Sigmoid colon (tissue), 6 donors: ENCODE measurements at regions not wholly inside any gene's neighbourhood (a gene's known extent, or its start where the extent isn't known, plus 50 kb on each side); places are given as distances from the start of the nearest gene placed in this dataset.

Experiments
- DNase-seq: peaks from one replicate; pipeline ENCODE4 v3.0.0-alpha.2; 2019
- H3K27ac ChIP-seq, 4 donors: fragments of 200-600 bp; sonication (generic); one replicate each; pipeline ENCODE4 v1.5.1; 2016 to 2019; ENCODE audit warnings: mild to moderate bottlenecking in 1 of 4
- H3K27me3 ChIP-seq, 3 donors: fragments of 200-600 bp; sonication (generic); one replicate each; pipeline ENCODE4 v1.5.1; 2019; ENCODE audit warnings: mild to moderate bottlenecking in 1 of 3
- H3K36me3 ChIP-seq, 4 donors: fragments of 200-600 bp; sonication (generic); one replicate each; pipeline ENCODE4 v1.5.1; 2016 to 2019
- H3K4me1 ChIP-seq, 4 donors: fragments of 200-600 bp; sonication (generic); one replicate each; pipeline ENCODE4 v1.5.1; 2017 to 2019
- H3K4me3 ChIP-seq, 4 donors: fragments of 200-600 bp; sonication (generic); one replicate each; pipeline ENCODE4 v1.5.1; 2017 to 2019; ENCODE audit warnings: mild to moderate bottlenecking in 2 of 4, moderate library complexity in 1 of 4
- H3K9me3 ChIP-seq, 4 donors: fragments of 200-600 bp in 3 of 4; sonication (generic) in 3 of 4; one replicate each; pipeline versions ENCODE4 v1.5.1 to v1.6.1; 2013 to 2019
- CTCF ChIP-seq, 4 experiments: fragments of 450-650 bp in 3 of 4; fragments of 200-600 bp in 1 of 4; IDR thresholded peaks; one replicate each; pipeline ENCODE4 v1.5.1; 2016 to 2019; ENCODE audit warnings: antibody characterized with exemption in 4 of 4, mild to moderate bottlenecking in 3 of 4, moderate library complexity in 2 of 4
- EP300 ChIP-seq, 4 donors: sonication (generic); formaldehyde crosslinking; IDR thresholded peaks; one replicate each; pipeline ENCODE4 v1.6.1; 2017; ENCODE audit warnings: antibody characterized with exemption in 4 of 4
- POLR2A ChIP-seq, 2 donors: fragments of 450-650 bp; IDR thresholded peaks; one replicate each; pipeline ENCODE4 v1.6.1; 2016; ENCODE audit warnings: antibody characterized with exemption in 2 of 2, mild to moderate bottlenecking in 2 of 2, moderate library complexity in 2 of 2
- POLR2AphosphoS5 ChIP-seq, 4 donors: sonication (generic); formaldehyde crosslinking; IDR thresholded peaks; one replicate each; pipeline ENCODE4 v1.6.1; 2017; ENCODE audit warnings: antibody characterized with exemption in 4 of 4
- WGBS, 2 donors: extraction: QIAGEN DNeasy Blood & Tissue Kit; methylation state at CpG; one replicate each; pipeline ENCODE4 v1.1.7; 2013; 5-methylcytosine and 5-hydroxymethylcytosine counted together
- intact Hi-C: fragments of 100-400 bp; cut with DNase I; formaldehyde crosslinking; loops from one replicate; pipeline ENCODE4 v1.15.1; 2023
- donor health status: healthy with polysubstance abuse.
- donor health status: healthy.

DNA sequence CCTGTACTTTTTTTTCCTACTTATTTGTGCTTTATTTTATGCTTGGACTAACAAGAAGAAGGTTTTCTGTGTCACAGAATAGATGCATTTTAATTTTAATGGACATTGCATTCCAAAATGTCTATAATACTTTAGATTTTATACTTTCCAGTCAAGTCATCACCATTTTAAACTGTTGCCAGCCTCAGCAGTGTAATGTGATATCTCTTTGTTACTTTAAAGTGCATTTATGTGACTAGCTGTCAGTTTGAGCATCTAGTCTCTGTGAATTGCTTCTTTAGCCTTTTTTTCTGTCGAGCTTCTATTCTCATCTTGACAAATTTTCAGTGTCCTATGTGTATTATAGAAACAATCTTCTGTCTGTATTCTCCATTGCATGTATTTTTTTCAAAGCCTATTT, 511.4 kb upstream of the CBLB start:
- H3K27me3 ChIP-seq = no peaks in the 10 kb centered on the region
- no peak overlapping the region for H3K27ac ChIP-seq
- H3K36me3 ChIP-seq = no peaks in the 10 kb centered on the region
- no peak overlapping the region for H3K4me3 ChIP-seq
- WGBS, 2 donors = 60 to 64% methylated on average over 1 of the region's 1 CpG
- no peaks in the 10 kb centered on the region for H3K9me3 ChIP-seq
- TF ChIP-seq POLR2AphosphoS5 (IDR thresholded peaks at IDR 0.05) (no peak), CTCF (IDR thresholded peaks at IDR 0.05) (no peak), EP300 (IDR thresholded peaks at IDR 0.05) (no peak), POLR2A (IDR thresholded peaks at IDR 0.05) (no peak)
- no peaks in the 10 kb centered on the region for H3K4me1 ChIP-seq
- no peak for DNase-seq
- intact Hi-C loops = no loop called here

GRCh38 chr3:106381286-106381938, 512.6 kb upstream of the CBLB start:
- intact Hi-C loops = no loop called here
- Histone ChIP-seq H3K36me3 (no peaks in the 10 kb centered on the region), H3K4me3 (no peak overlapping the region), H3K27me3 (no peaks in the 10 kb centered on the region), H3K27ac (no peak overlapping the region), H3K9me3 (no peaks in the 10 kb centered on the region), H3K4me1 (no peaks in the 10 kb centered on the region)
- no peak for TF ChIP-seq POLR2A (IDR thresholded peaks at IDR 0.05)
- TF ChIP-seq POLR2AphosphoS5 (IDR thresholded peaks at IDR 0.05) = no peak
- no peak for TF ChIP-seq EP300 (IDR thresholded peaks at IDR 0.05)
- TF ChIP-seq CTCF (IDR thresholded peaks at IDR 0.05) = no peak
- no peak for DNase-seq
- WGBS, 2 donors = 27 to 71% methylated on average over 3 of the region's 3 CpGs

DNA sequence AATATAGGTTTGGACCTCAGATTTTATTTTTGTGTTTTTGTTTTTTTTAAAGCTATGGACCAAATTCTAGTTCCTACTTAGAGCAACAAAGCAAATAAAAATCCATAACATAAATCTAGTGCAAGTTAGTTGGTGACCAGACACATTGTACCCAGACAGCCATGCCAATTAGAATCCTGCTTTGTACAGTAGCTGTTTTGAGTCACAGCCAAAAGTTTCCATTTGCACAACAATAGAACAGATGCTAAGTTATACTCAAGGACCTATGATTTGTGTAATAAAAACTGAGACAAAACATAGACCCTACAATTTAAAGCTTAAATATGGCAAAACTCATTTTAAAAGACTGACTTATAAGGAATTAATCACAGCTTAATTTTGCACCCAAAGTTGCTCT, 513.1 kb upstream of the CBLB start:
- no peak for DNase-seq
- Histone ChIP-seq H3K9me3 (no peaks in the 10 kb centered on the region), H3K27me3 (no peaks in the 10 kb centered on the region), H3K36me3 (no peaks in the 10 kb centered on the region), H3K4me3 (no peak overlapping the region), H3K27ac (no peak overlapping the region), H3K4me1 (no peaks in the 10 kb centered on the region)
- intact Hi-C loops = no loop called here
- TF ChIP-seq POLR2AphosphoS5 (IDR thresholded peaks at IDR 0.05) (no peak), EP300 (IDR thresholded peaks at IDR 0.05) (no peak), CTCF (IDR thresholded peaks at IDR 0.05) (no peak), POLR2A (IDR thresholded peaks at IDR 0.05) (no peak)

- Histone ChIP-seq H3K4me3 (no peak overlapping the region), H3K4me1 (no peaks in the 10 kb centered on the region), H3K36me3 (no peaks in the 10 kb centered on the region), H3K27me3 (no peaks in the 10 kb centered on the region), H3K9me3 (no peaks in the 10 kb centered on the region), H3K27ac (no peak overlapping the region)
- intact Hi-C loops = no loop called here
- TF ChIP-seq EP300 (IDR thresholded peaks at IDR 0.05) (no peak), POLR2AphosphoS5 (IDR thresholded peaks at IDR 0.05) (no peak), CTCF (IDR thresholded peaks at IDR 0.05) (no peak)
- DNase-seq = no peak
- WGBS, 2 donors = 58 to 89% methylated on average over 3 of the region's 3 CpGs
Observed at GRCh38 chr3:106386050-106386449, 517.2 kb upstream of the CBLB start.

- Histone ChIP-seq H3K9me3 (no peaks in the 10 kb centered on the region), H3K27me3 (no peaks in the 10 kb centered on the region), H3K27ac (no peak overlapping the region), H3K4me1 (peaks cover 0 to 4% (median 0%) of the 10 kb centered on the region in 4 donors), H3K4me3 (no peak overlapping the region), H3K36me3 (no peaks in the 10 kb centered on the region)
- no peak for DNase-seq
- intact Hi-C loops = no loop called here
- TF ChIP-seq POLR2AphosphoS5 (IDR thresholded peaks at IDR 0.05) = no peak
- TF ChIP-seq POLR2A (IDR thresholded peaks at IDR 0.05) = no peak
- no peak for TF ChIP-seq CTCF (IDR thresholded peaks at IDR 0.05)
- no peak for TF ChIP-seq EP300 (IDR thresholded peaks at IDR 0.05)
- 89 to 93% methylated on average over 1 of the region's 1 CpG for WGBS, 2 donors
Observed at GRCh38 chr3:106392915-106393314, 524.1 kb upstream of the CBLB start.
